SK-N-SH treated with all-trans-retinoic acid at 6 μM for 48 hours (cell line): ENCODE measurements at regions not wholly inside any gene's neighbourhood (a gene's known extent, or its start where the extent isn't known, plus 50 kb on each side); places are given as distances from the start of the nearest gene placed in this dataset.

Source experiments
- ARNTL ChIP-seq: fragments of 450-650 bp; formaldehyde crosslinking; IDR thresholded peaks from 2 replicates; pipeline ENCODE4 v1.5.0; 2020; ENCODE audit warnings: low read depth, mild to moderate bottlenecking, moderate library complexity, borderline replicate concordance
- PATZ1 ChIP-seq: fragments of 250-450 bp; sonication (Bioruptor Pico); IDR thresholded peaks from 2 replicates; pipeline ENCODE4 v1.8.0; 2020; ENCODE audit warnings: mild to moderate bottlenecking, moderate library complexity, borderline replicate concordance
- RARB ChIP-seq: fragments of 250-450 bp; sonication (Bioruptor Pico); IDR thresholded peaks from 2 replicates; pipeline ENCODE4 v1.8.0; 2021; ENCODE audit warnings: mild to moderate bottlenecking, moderate library complexity
- SNAI2 ChIP-seq: fragments of 250-450 bp; sonication (Bioruptor Pico); IDR thresholded peaks from 2 replicates; pipeline ENCODE4 v1.5.0; 2020; ENCODE audit warnings: mild to moderate bottlenecking, moderate library complexity
- ZFP3 ChIP-seq: fragments of 250-450 bp; sonication (Bioruptor Pico); IDR thresholded peaks from 2 replicates; pipeline ENCODE4 v1.5.0; 2020; ENCODE audit warnings: mild to moderate bottlenecking, moderate library complexity

- no peak for TF ChIP-seq ZFP3 (CRISPR knock-in tag)
- no peak for TF ChIP-seq SNAI2 (CRISPR knock-in tag)
- no peak for TF ChIP-seq PATZ1 (CRISPR knock-in tag)
- TF ChIP-seq RARB (CRISPR knock-in tag) = no peak
- TF ChIP-seq ARNTL (CRISPR knock-in tag) = no peak
Observed at GRCh38 chr6:139433631-139434419, 59.4 kb upstream of the CITED2 start.
